Neural cell (in vitro differentiated cells): ENCODE measurements at regions not wholly inside any gene's neighbourhood (a gene's known extent, or its start where the extent isn't known, plus 50 kb on each side); places are given as distances from the start of the nearest gene placed in this dataset.

Source experiments
- H2AFZ ChIP-seq: fragments of 200-600, 300-800 bp; sonication (generic), shearing (Covaris generic); 2 replicates; pipeline ENCODE4 v1.6.0; 2014; ENCODE audit warnings: low read depth, mild to moderate bottlenecking, antibody characterized with exemption, low read length, moderate library complexity
- H3F3A ChIP-seq: fragments of 200-600 bp; shearing (Covaris generic); 2 replicates; pipeline ENCODE4 v1.6.1; 2016; ENCODE audit warnings: mild to moderate bottlenecking, moderate library complexity, mixed read lengths, antibody characterized with exemption, low read length; ENCODE audit not compliant: insufficient read depth, poor library complexity, severe bottlenecking
- H3K27ac ChIP-seq: fragments of 200-600, 300-800 bp; sonication (generic), shearing (Covaris generic); 2 replicates; pipeline ENCODE4 v1.5.1; 2014; ENCODE audit warnings: mild to moderate bottlenecking, low read length, moderate library complexity
- H3K27me3 ChIP-seq: fragments of 300-800, 200-600 bp; sonication (generic), shearing (Covaris generic); 2 replicates; pipeline ENCODE4 v1.6.0; 2014; ENCODE audit warnings: mild to moderate bottlenecking, low read depth, low read length, moderate library complexity; ENCODE audit not compliant: insufficient read depth
- H3K36me3 ChIP-seq: fragments of 300-800, 200-600 bp; sonication (generic), shearing (Covaris generic); 2 replicates; pipeline ENCODE4 v1.5.1; 2014; ENCODE audit warnings: mild to moderate bottlenecking, antibody characterized with exemption, low read length, moderate library complexity; ENCODE audit not compliant: insufficient read depth
- H3K4me2 ChIP-seq: fragments of 300-800, 200-600 bp; sonication (generic), shearing (Covaris generic); 2 replicates; pipeline ENCODE4 v1.6.0; 2014; ENCODE audit warnings: mild to moderate bottlenecking, low read length
- H3K4me3 ChIP-seq: fragments of 300-800, 200-600 bp; sonication (generic), shearing (Covaris generic); 2 replicates; pipeline ENCODE4 v1.5.1; 2014; ENCODE audit warnings: mild to moderate bottlenecking, low read length, moderate library complexity
- H3K79me2 ChIP-seq: fragments of 200-600 bp; shearing (Covaris generic); replicated peaks from 2 replicates; pipeline ENCODE4 v1.6.0; 2014; ENCODE audit warnings: mild to moderate bottlenecking, low read length, moderate library complexity; ENCODE audit not compliant: insufficient read depth
- H3K9ac ChIP-seq: fragments of 300-800, 200-600 bp; sonication (generic), shearing (Covaris generic); 2 replicates; pipeline ENCODE4 v1.6.1; 2016; ENCODE audit warnings: mild to moderate bottlenecking, low read length, mixed read lengths
- H3K9me2 ChIP-seq: fragments of 200-600 bp; shearing (Covaris generic); 2 replicates; pipeline ENCODE4 v1.6.1; 2016; ENCODE audit warnings: mild to moderate bottlenecking, low read length, mixed read lengths; ENCODE audit not compliant: insufficient read depth
- H3K9me3 ChIP-seq: fragments of 200-600, 300-800 bp; sonication (generic), shearing (Covaris generic); 2 replicates; pipeline ENCODE4 v1.6.1; 2016; ENCODE audit warnings: mild to moderate bottlenecking, mixed run types, low read length, moderate library complexity, mixed read lengths
- H4K20me1 ChIP-seq: fragments of 200-600 bp; shearing (Covaris generic); 2 replicates; pipeline ENCODE4 v1.6.1; 2016; ENCODE audit warnings: mild to moderate bottlenecking, mixed run types; ENCODE audit not compliant: insufficient read depth
- CTCF ChIP-seq: fragments of 450-650 bp; IDR thresholded peaks from 2 replicates; pipeline ENCODE4 v1.5.1; 2014; ENCODE audit warnings: antibody characterized with exemption, mild to moderate bottlenecking, moderate library complexity; ENCODE audit not compliant: poor library complexity, severe bottlenecking
- EP300 ChIP-seq: fragments of 450-650 bp; conservative IDR thresholded peaks from 2 replicates; pipeline ENCODE4 v1.6.1; 2014; ENCODE audit warnings: antibody characterized with exemption, mild to moderate bottlenecking, moderate library complexity; ENCODE audit not compliant: poor library complexity, severe bottlenecking
- EZH2 ChIP-seq: fragments of 200-600, 300-800 bp; shearing (Covaris generic), sonication (generic); IDR thresholded peaks from 2 replicates; pipeline ENCODE4 v1.6.1; 2014; ENCODE audit warnings: antibody characterized with exemption, low read length, borderline replicate concordance, mild to moderate bottlenecking; ENCODE audit not compliant: insufficient read depth, poor library complexity, severe bottlenecking
- MXI1 ChIP-seq: fragments of 450-650 bp; conservative IDR thresholded peaks from 2 replicates; pipeline ENCODE4 v1.6.1; 2014; ENCODE audit warnings: antibody characterized with exemption, mild to moderate bottlenecking; ENCODE audit not compliant: poor library complexity, severe bottlenecking
- POLR2AphosphoS5 ChIP-seq: IDR thresholded peaks from 2 replicates; pipeline ENCODE4 v1.6.1; 2012
- RAD21 ChIP-seq: fragments of 450-650 bp; conservative IDR thresholded peaks from 2 replicates; pipeline ENCODE4 v1.6.1; 2014; ENCODE audit warnings: antibody characterized with exemption, mild to moderate bottlenecking, moderate library complexity
- REST ChIP-seq: IDR thresholded peaks from 2 replicates; pipeline ENCODE4 v1.6.1; 2012; ENCODE audit warnings: borderline replicate concordance
- SMC3 ChIP-seq: fragments of 450-650 bp; conservative IDR thresholded peaks from 2 replicates; pipeline ENCODE4 v1.6.1; 2014; ENCODE audit warnings: antibody characterized with exemption, mild to moderate bottlenecking, moderate library complexity; ENCODE audit not compliant: poor library complexity
- TAF1 ChIP-seq: IDR thresholded peaks from 2 replicates; pipeline ENCODE4 v1.6.1; 2012; ENCODE audit warnings: low read depth

GRCh38 chr10:94235461-94235860, 127.3 kb downstream of the NOC3L start:
- H3K4me3 ChIP-seq: no peak overlapping the region
- no peaks in the 10 kb centered on the region for H3K36me3 ChIP-seq
- H2AFZ ChIP-seq: no peak overlapping the region
- H3K27ac ChIP-seq: no peak overlapping the region
- H3K79me2 ChIP-seq: no peaks in the 10 kb centered on the region
- no peaks in the 10 kb centered on the region for H3K27me3 ChIP-seq
- H3F3A ChIP-seq: no peaks in the 10 kb centered on the region
- H3K9me3 ChIP-seq: no peaks in the 10 kb centered on the region
- no peak for TF ChIP-seq EZH2
- H3K9me2 ChIP-seq: no peaks in the 10 kb centered on the region
- H3K9ac ChIP-seq: no peak overlapping the region
- no peak overlapping the region for H3K4me2 ChIP-seq
- no peaks in the 10 kb centered on the region for H4K20me1 ChIP-seq

DNA sequence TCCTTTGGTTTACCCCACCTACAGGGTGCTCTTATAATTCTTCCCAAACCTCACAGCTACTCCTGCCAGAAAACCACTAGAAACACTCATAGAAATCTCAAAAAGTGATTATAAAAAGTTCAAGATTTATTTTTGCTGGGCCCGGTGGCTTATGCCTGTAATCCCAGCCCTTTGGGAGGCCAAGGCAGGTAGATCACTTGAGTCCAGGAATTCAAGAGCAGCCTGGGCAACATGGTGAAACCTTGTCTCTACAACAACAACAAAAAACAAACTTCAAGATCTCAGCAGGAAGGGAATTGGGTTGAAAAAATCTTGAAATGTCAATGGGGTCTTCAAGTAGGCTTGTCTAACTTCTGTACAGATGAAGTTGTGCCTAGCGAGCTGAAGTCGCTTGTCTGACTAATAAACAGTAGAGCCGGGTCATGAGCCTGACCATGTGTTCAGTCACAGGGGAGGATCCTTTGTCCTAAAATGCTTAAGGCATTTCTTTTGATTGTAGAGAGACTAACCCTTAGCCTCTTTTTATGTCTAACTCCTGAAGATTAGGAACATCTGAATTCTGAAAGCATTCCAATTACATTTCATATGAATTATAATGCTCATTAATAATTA, 124.6 kb downstream of the NOC3L start:
- no peak overlapping the region for H3K4me3 ChIP-seq
- no peaks in the 10 kb centered on the region for H3K36me3 ChIP-seq
- H3K27ac ChIP-seq: no peak overlapping the region
- H3K9me3 ChIP-seq: no peaks in the 10 kb centered on the region
- no peak for TF ChIP-seq POLR2AphosphoS5
- TF ChIP-seq REST: no peak
- no peak for TF ChIP-seq RAD21
- no peak for TF ChIP-seq SMC3
- TF ChIP-seq TAF1: no peak
- TF ChIP-seq CTCF: no peak
- no peak for TF ChIP-seq EP300
- no peak for TF ChIP-seq EZH2
- TF ChIP-seq MXI1: no peak
- H3K9ac ChIP-seq: no peak overlapping the region
- H3K4me2 ChIP-seq: no peak overlapping the region
- no peaks in the 10 kb centered on the region for H3F3A ChIP-seq
- no peak overlapping the region for H2AFZ ChIP-seq
- no peaks in the 10 kb centered on the region for H3K9me2 ChIP-seq
- H3K27me3 ChIP-seq: no peaks in the 10 kb centered on the region
- H4K20me1 ChIP-seq: no peaks in the 10 kb centered on the region
- no peaks in the 10 kb centered on the region for H3K79me2 ChIP-seq

DNA sequence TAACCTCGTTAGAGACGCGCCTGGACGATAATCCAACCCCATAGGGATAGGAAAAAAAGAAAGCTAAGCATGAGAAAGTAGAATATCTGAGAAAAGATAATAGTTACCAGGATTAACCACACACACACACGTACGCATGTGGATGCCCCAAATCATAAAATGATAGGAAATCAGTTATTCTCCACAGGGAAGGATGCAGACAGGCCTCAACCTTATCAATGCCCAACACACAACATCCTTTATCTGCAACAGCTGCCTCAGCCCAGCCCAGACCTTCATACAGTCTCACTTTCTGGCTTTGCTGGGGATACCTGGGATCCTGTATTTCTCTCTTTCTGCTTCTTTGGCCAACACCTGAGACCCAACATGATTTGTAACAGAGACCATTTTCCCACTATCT, 123.0 kb downstream of the NOC3L start:
- H2AFZ ChIP-seq: no peak overlapping the region
- H4K20me1 ChIP-seq: no peaks in the 10 kb centered on the region
- H3K36me3 ChIP-seq: no peaks in the 10 kb centered on the region
- H3K4me2 ChIP-seq: no peak overlapping the region
- H3K9ac ChIP-seq: no peak overlapping the region
- TF ChIP-seq SMC3 (no peak), POLR2AphosphoS5 (no peak), CTCF (no peak), MXI1 (no peak), REST (no peak), TAF1 (no peak), EP300 (no peak), EZH2 (no peak)
- H3K4me3 ChIP-seq: no peak overlapping the region
- H3K27ac ChIP-seq: no peak overlapping the region
- no peaks in the 10 kb centered on the region for H3K27me3 ChIP-seq
- no peaks in the 10 kb centered on the region for H3K9me2 ChIP-seq
- H3F3A ChIP-seq: no peaks in the 10 kb centered on the region
- no peaks in the 10 kb centered on the region for H3K79me2 ChIP-seq
- H3K9me3 ChIP-seq: no peaks in the 10 kb centered on the region
